ENCODE measurements at regions not wholly inside any gene's neighbourhood (a gene's known extent, or its start where the extent isn't known, plus 50 kb on each side); places are given as distances from the start of the nearest gene placed in this dataset.

- H4K20me1 ChIP-seq (ENCODE audit: insufficient read depth), result no peaks in the 10 kb centered on the region
- ChIA-PET CTCF (no interaction called here), POLR2A (no interaction called here)
- H3K4me3 ChIP-seq (ENCODE audit: low read depth in 2 of 2, low read length in 1 of 2), result no peak overlapping the region
- 8% methylated on average over 2 of the region's 2 CpGs for WGBS (ENCODE audit: low lambda C conversion rate)
- H2AFZ ChIP-seq (ENCODE audit: low read depth), result no peak overlapping the region
- H3K79me2 ChIP-seq (ENCODE audit: insufficient read depth), result no peaks in the 10 kb centered on the region
- no peak overlapping the region for H3K27ac ChIP-seq (ENCODE audit: low read depth in 2 of 2, low read length in 1 of 2)
- no peak overlapping the region for H3K9ac ChIP-seq
- H3K36me3 ChIP-seq (replicated peaks in 1 of 2; ENCODE audit: control insufficient read depth in 1 of 2, insufficient read depth in 2 of 2, low read length in 1 of 2), result no peaks in the 10 kb centered on the region
- H3F3A ChIP-seq (replicated peaks; ENCODE audit: insufficient read depth), result no peaks in the 10 kb centered on the region
- no peaks in the 10 kb centered on the region for H3K9me3 ChIP-seq
- no peaks in the 10 kb centered on the region for H3K27me3 ChIP-seq (ENCODE audit: insufficient read depth)
- H3K4me2 ChIP-seq, result no peak overlapping the region
- no peaks in the 10 kb centered on the region for H3K9me2 ChIP-seq
- TF ChIP-seq TCF12 (IDR thresholded peaks at IDR 0.05) (no peak), NRF1 (IDR thresholded peaks at IDR 0.05; ENCODE audit: low read depth, low read length) (no peak), RAD21 (IDR thresholded peaks at IDR 0.05; ENCODE audit: low read length) (no peak), SIN3A (IDR thresholded peaks at IDR 0.05; ENCODE audit: borderline replicate concordance, low read depth, low read length) (no peak)
- DNase-seq, result no peak
- H3K4me1 ChIP-seq (ENCODE audit: control insufficient read depth in 1 of 2, insufficient read depth in 2 of 2, low read depth in 1 of 2, low read length in 1 of 2), result no peaks in the 10 kb centered on the region
These were observed 683.8 kb upstream of the ATXN8OS start for GRCh38 chr13:69423844-69424243.

GRCh38 chr13:69418319-69418718 lies 689.3 kb upstream of the ATXN8OS start:
- Histone ChIP-seq H3K27me3 (ENCODE audit: insufficient read depth) (no peaks in the 10 kb centered on the region), H3K4me3 (ENCODE audit: low read depth in 2 of 2, low read length in 1 of 2) (no peak overlapping the region), H2AFZ (ENCODE audit: low read depth) (no peak overlapping the region), H3K9me3 (no peaks in the 10 kb centered on the region), H3K27ac (ENCODE audit: low read depth in 2 of 2, low read length in 1 of 2) (no peak overlapping the region), H3K9ac (no peak overlapping the region), H3K4me1 (ENCODE audit: control insufficient read depth in 1 of 2, insufficient read depth in 2 of 2, low read depth in 1 of 2, low read length in 1 of 2) (no peaks in the 10 kb centered on the region), H4K20me1 (ENCODE audit: insufficient read depth) (no peaks in the 10 kb centered on the region), H3K36me3 (replicated peaks in 1 of 2; ENCODE audit: control insufficient read depth in 1 of 2, insufficient read depth in 2 of 2, low read length in 1 of 2) (no peaks in the 10 kb centered on the region), H3F3A (replicated peaks; ENCODE audit: insufficient read depth) (no peaks in the 10 kb centered on the region), H3K4me2 (no peak overlapping the region), H3K9me2 (0 out of 2 replicates have a peak, but pooled peaks cover 2% of the 10 kb centered on the region), H3K79me2 (ENCODE audit: insufficient read depth) (no peaks in the 10 kb centered on the region)
- ChIA-PET CTCF (interaction anchor here (1.4 kb wide), 1 partner anchor 17 kb away, joined by 4 read pairs; no protein-coding TSS in a partner anchor), POLR2A (no interaction called here)
- no peak for DNase-seq
- TF ChIP-seq CHD2 (IDR thresholded peaks at IDR 0.05; ENCODE audit: low read length, partially characterized antibody) (no peak), PBX3 (IDR thresholded peaks at IDR 0.05) (no peak), SMC3 (IDR thresholded peaks at IDR 0.05; ENCODE audit: low read depth, low read length) (no peak), FOXJ3 (CRISPR knock-in tag; IDR thresholded peaks at IDR 0.05) (no peak), FOSL2 (IDR thresholded peaks at IDR 0.05; ENCODE audit: borderline replicate concordance, low read depth) (no peak)

GRCh38 chr13:69410761-69411160 lies 696.9 kb upstream of the ATXN8OS start:
- CTCF ChIA-PET, result no interaction called here
- Histone ChIP-seq H2AFZ (ENCODE audit: low read depth) (no peak overlapping the region), H3K9me3 (no peaks in the 10 kb centered on the region), H3K9me2 (no peaks in the 10 kb centered on the region), H3K4me3 (ENCODE audit: low read depth in 2 of 2, low read length in 1 of 2) (no peak overlapping the region), H3K27me3 (ENCODE audit: insufficient read depth) (no peaks in the 10 kb centered on the region), H3K27ac (ENCODE audit: low read depth in 2 of 2, low read length in 1 of 2) (no peak overlapping the region), H3K36me3 (replicated peaks in 1 of 2; ENCODE audit: control insufficient read depth in 1 of 2, insufficient read depth in 2 of 2, low read length in 1 of 2) (no peaks in the 10 kb centered on the region), H4K20me1 (ENCODE audit: insufficient read depth) (no peaks in the 10 kb centered on the region), H3K9ac (no peak overlapping the region), H3F3A (replicated peaks; ENCODE audit: insufficient read depth) (no peaks in the 10 kb centered on the region), H3K4me1 (ENCODE audit: control insufficient read depth in 1 of 2, insufficient read depth in 2 of 2, low read depth in 1 of 2, low read length in 1 of 2) (no peaks in the 10 kb centered on the region), H3K4me2 (no peak overlapping the region), H3K79me2 (ENCODE audit: insufficient read depth) (no peaks in the 10 kb centered on the region)
- 18% methylated on average over 1 of the region's 1 CpG for WGBS (ENCODE audit: low lambda C conversion rate)
- POLR2A ChIA-PET, result no interaction called here
- TF ChIP-seq FOXJ3 (CRISPR knock-in tag; IDR thresholded peaks at IDR 0.05) (no peak), TCF12 (IDR thresholded peaks at IDR 0.05) (no peak), FOXM1 (IDR thresholded peaks at IDR 0.05; ENCODE audit: low read depth) (no peak), ELF1 (IDR thresholded peaks at IDR 0.05) (no peak), JUND (IDR thresholded peaks at IDR 0.05) (no peak), PBX3 (IDR thresholded peaks at IDR 0.05) (no peak), POLR2AphosphoS5 (IDR thresholded peaks at IDR 0.05; ENCODE audit: low read depth, low read length) (no peak), CTCF (IDR thresholded peaks at IDR 0.05) (no peak), RCOR1 (IDR thresholded peaks at IDR 0.05; ENCODE audit: low read length) (no peak), CHD2 (IDR thresholded peaks at IDR 0.05; ENCODE audit: low read length, partially characterized antibody) (no peak)
- no peak for DNase-seq

Measured in SK-N-SH (cell line).